ENCODE measurements at regions not wholly inside any gene's neighbourhood (a gene's known extent, or its start where the extent isn't known, plus 50 kb on each side); places are given as distances from the start of the nearest gene placed in this dataset.

DNA sequence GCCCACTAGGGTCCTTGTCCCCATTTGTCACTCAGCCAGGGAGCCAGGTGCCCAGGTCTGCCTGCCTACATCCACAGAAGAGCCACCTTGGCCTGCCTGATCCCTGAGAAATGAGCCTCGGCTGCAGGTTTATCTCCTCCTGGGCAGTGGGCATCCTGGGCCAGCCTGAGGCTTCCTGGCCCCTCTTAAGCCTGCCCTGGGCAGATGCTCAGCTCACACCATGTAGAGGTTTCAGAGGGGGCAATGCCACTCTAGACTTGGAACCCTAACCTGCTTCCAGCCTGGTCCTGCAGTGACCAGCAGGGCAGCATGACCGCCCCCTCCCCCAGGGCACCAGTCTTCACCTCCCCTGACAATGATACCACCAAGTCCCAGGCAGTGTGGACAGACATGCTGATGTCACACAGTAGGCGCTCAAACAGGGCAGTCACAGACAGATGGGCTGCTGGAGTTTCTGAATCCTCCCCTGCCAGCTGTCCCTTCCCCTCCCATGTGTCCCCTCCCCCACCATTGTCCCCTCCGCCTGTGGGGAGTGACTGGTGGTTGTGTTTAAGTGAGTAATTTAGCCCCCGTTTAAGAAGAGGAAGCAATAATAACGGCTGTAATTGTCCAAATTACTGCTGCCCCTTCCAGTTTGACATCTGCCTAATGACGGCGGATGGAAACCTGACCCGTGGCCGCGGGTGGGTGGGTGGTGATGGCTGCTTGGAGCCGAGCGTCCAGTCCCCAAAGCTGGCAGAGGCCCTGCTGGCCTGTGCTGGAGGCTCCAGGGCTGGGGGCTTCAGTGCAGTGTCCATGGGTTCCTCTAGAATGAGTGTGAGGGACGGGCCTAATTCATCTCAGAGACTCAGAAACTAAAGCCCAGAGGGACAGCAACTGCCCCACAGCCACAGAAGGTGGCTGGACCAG, 147.7 kb downstream of the BARX1 start:
- TF ChIP-seq CTCF (IDR thresholded peaks at IDR 0.05; ENCODE audit: unreplicated experiment), result no peak
- DNase-seq (ENCODE audit: unreplicated experiment), result no peak
- ChIA-PET POLR2A (no interaction called here), CTCF (interaction anchor here (1.1 kb wide), 1 partner anchor 8 kb away, joined by 3 read pairs; no protein-coding TSS in a partner anchor)
- no TSS peak for BruUV-seq (replicated peaks)
- H3K27me3 Mint-ChIP-seq (ENCODE audit: insufficient read depth, unreplicated experiment), result no peaks in the 10 kb centered on the region
- H3K4me3 Mint-ChIP-seq (ENCODE audit: unreplicated experiment), result no peak overlapping the region
- intact Hi-C loops (cut with micrococcal nuclease), result no loop called here
- no peak overlapping the region for H3K27ac Mint-ChIP-seq (ENCODE audit: low read depth, unreplicated experiment)
- H3K4me1 Mint-ChIP-seq (ENCODE audit: insufficient read depth, unreplicated experiment), result no peaks in the 10 kb centered on the region
- no peaks in the 10 kb centered on the region for H3K9me3 Mint-ChIP-seq (ENCODE audit: unreplicated experiment)
- H3K36me3 Mint-ChIP-seq (ENCODE audit: insufficient read depth, unreplicated experiment), result no peaks in the 10 kb centered on the region

DNA sequence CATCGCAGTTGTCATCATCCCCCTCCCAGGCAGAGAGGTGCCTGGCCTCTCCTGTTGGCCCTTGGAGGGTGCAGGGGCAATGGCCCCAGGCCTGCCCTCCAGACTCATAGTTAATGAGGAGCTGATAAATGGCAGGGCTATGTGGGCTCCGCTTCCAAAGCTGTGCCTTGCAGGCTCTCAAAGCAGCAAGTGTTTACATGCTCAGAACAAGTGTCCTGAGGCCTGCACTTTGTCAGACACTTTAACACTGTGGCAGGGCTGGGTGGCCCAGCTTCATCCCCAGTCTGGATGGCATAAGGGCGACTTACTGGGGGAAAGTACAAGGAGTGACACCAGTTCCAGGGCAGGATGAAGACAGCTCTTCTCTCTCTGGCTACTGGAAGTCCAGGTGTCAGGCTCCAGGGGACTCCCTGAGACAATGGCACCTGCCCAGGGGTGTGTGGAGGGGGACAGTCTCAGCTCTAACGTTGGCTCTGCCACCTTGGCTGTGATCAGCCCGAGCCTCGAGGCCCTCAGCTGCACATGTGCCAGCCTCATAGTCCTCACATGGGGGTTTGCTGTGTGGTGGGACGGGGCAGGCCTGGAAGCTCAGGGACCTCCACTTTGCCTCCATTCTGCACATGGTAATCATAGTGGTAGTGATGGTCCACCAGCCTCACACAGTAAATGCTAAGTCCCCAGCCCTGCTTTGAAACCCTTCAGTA, 153.4 kb downstream of the BARX1 start:
- ChIA-PET CTCF (interaction anchor here (0.8 kb wide), 1 partner anchor 119 kb away, joined by 3 read pairs; no protein-coding TSS in a partner anchor), POLR2A (no interaction called here)
- Mint-ChIP-seq H3K4me3 (ENCODE audit: unreplicated experiment) (no peak overlapping the region), H3K4me1 (ENCODE audit: insufficient read depth, unreplicated experiment) (no peaks in the 10 kb centered on the region), H3K27ac (ENCODE audit: low read depth, unreplicated experiment) (no peak overlapping the region), H3K27me3 (ENCODE audit: insufficient read depth, unreplicated experiment) (peaks cover 27% of the 10 kb centered on the region), H3K36me3 (ENCODE audit: insufficient read depth, unreplicated experiment) (no peaks in the 10 kb centered on the region), H3K9me3 (ENCODE audit: unreplicated experiment) (no peaks in the 10 kb centered on the region)
- BruUV-seq (replicated peaks), result no TSS peak
- DNase-seq (ENCODE audit: unreplicated experiment), result no peak
- intact Hi-C loops (cut with micrococcal nuclease), result no loop called here
- TF ChIP-seq CTCF (IDR thresholded peaks at IDR 0.05; ENCODE audit: unreplicated experiment), result no peak

DNA sequence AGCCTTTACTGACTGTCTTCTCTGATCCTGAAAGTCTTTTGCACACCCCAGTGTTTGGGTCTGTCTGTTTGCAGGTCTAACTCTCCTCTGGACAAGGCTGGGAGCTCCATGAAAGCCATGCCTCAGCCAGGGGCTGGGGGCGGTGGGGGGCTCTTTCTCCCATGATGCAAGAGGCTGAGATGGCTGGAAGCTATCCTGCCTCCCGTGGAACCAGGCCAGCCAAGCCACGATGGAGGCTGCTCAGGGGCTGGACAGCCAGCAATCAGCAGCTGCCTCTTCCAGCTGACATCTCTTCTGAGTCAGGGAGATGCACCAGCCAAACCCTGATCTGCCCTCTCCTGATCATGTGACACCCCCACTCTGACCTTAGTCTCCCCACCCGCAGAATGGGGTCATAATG, 154.0 kb downstream of the BARX1 start:
- Mint-ChIP-seq H3K4me1 (ENCODE audit: insufficient read depth, unreplicated experiment) (no peaks in the 10 kb centered on the region), H3K36me3 (ENCODE audit: insufficient read depth, unreplicated experiment) (no peaks in the 10 kb centered on the region), H3K4me3 (ENCODE audit: unreplicated experiment) (no peak overlapping the region), H3K27me3 (ENCODE audit: insufficient read depth, unreplicated experiment) (peaks cover 33% of the 10 kb centered on the region), H3K27ac (ENCODE audit: low read depth, unreplicated experiment) (no peak overlapping the region), H3K9me3 (ENCODE audit: unreplicated experiment) (no peaks in the 10 kb centered on the region)
- no peak for DNase-seq (ENCODE audit: unreplicated experiment)
- intact Hi-C loops (cut with micrococcal nuclease), result no loop called here
- POLR2A ChIA-PET, result no interaction called here
- no TSS peak for BruUV-seq (replicated peaks)
- CTCF ChIA-PET, result interaction anchor here (0.8 kb wide), 1 partner anchor 118 kb away, joined by 3 read pairs; no protein-coding TSS in a partner anchor
- no peak for TF ChIP-seq CTCF (IDR thresholded peaks at IDR 0.05; ENCODE audit: unreplicated experiment)

- BruUV-seq (replicated peaks), result no TSS peak
- DNase-seq (ENCODE audit: unreplicated experiment), result no peak
- intact Hi-C loops (cut with micrococcal nuclease), result no loop called here
- H3K4me1 Mint-ChIP-seq (ENCODE audit: insufficient read depth, unreplicated experiment), result no peaks in the 10 kb centered on the region
- no peak overlapping the region for H3K27ac Mint-ChIP-seq (ENCODE audit: low read depth, unreplicated experiment)
- ChIA-PET POLR2A (no interaction called here), CTCF (interaction anchor here (1.0 kb wide), 1 partner anchor 171 kb away, joined by 3 read pairs; no protein-coding TSS in a partner anchor)
- no peak for TF ChIP-seq CTCF (IDR thresholded peaks at IDR 0.05; ENCODE audit: unreplicated experiment)
- H3K27me3 Mint-ChIP-seq (ENCODE audit: insufficient read depth, unreplicated experiment), result peaks cover 54% of the 10 kb centered on the region
- no peak overlapping the region for H3K4me3 Mint-ChIP-seq (ENCODE audit: unreplicated experiment)
- no peaks in the 10 kb centered on the region for H3K9me3 Mint-ChIP-seq (ENCODE audit: unreplicated experiment)
- H3K36me3 Mint-ChIP-seq (ENCODE audit: insufficient read depth, unreplicated experiment), result no peaks in the 10 kb centered on the region
Observed at GRCh38 chr9:93792358-93792757, 162.8 kb downstream of the BARX1 start.

Data from MCF 10A (cell line).